Lower leg skin (tissue), 4 donors: ENCODE measurements at regions not wholly inside any gene's neighbourhood (a gene's known extent, or its start where the extent isn't known, plus 50 kb on each side); places are given as distances from the start of the nearest gene placed in this dataset.

Source experiments
- DNase-seq, 2 donors: peaks; one replicate each; pipeline ENCODE4 v3.0.0-alpha.2; 2019; ENCODE audit warnings: low spot score in 2 of 2
- H3K4me3 ChIP-seq: fragments of 200-600 bp; sonication (generic); 2 replicates; pipeline ENCODE4 v1.5.1; 2017; ENCODE audit warnings: mild to moderate bottlenecking, low read depth; ENCODE audit not compliant: poor library complexity, severe bottlenecking
- CTCF ChIP-seq, 3 donors: fragments of 450-650 bp; IDR thresholded peaks; one replicate each; pipeline ENCODE4 v1.5.1; 2016; ENCODE audit warnings: antibody characterized with exemption in 3 of 3, mild to moderate bottlenecking in 3 of 3, moderate library complexity in 2 of 3
- POLR2A ChIP-seq, 2 donors: fragments of 450-650 bp; IDR thresholded peaks; one replicate each; pipeline ENCODE4 v1.6.1; 2016 to 2017; ENCODE audit warnings: antibody characterized with exemption in 2 of 2, mild to moderate bottlenecking in 1 of 2, moderate library complexity in 1 of 2
- WGBS, 2 donors: methylation state at CpG; one replicate each; pipeline ENCODE4 v1.1.5; 2018; 5-methylcytosine and 5-hydroxymethylcytosine counted together
- intact Hi-C: fragments of 100-400 bp; cut with DNase I; formaldehyde crosslinking; loops from one replicate; pipeline ENCODE4 v1.15.0; 2023; ENCODE audit warnings: low total_unique reads

GRCh38 chr15:66860844-66861243, 158.8 kb downstream of the SMAD6 start:
- no peak for TF ChIP-seq POLR2A (IDR thresholded peaks at IDR 0.05)
- no peak for TF ChIP-seq CTCF (IDR thresholded peaks at IDR 0.05)
- peak in 1 of 2 donors; percentile 43 for DNase-seq
- H3K4me3 ChIP-seq = no peak overlapping the region
- 84 to 88% methylated on average over 3 of the region's 3 CpGs for WGBS, 2 donors
- intact Hi-C loops = no loop called here

GRCh38 chr15:66862111-66862939, 160.3 kb downstream of the SMAD6 start:
- DNase-seq = peak in 1 of 2 donors; percentile 72

GRCh38 chr15:66862940-66863335, 160.9 kb downstream of the SMAD6 start:
- intact Hi-C loops = no loop called here
- peak; percentile 83 to 97 for DNase-seq
- TF ChIP-seq POLR2A (IDR thresholded peaks at IDR 0.05) (no peak), CTCF (IDR thresholded peaks at IDR 0.05) (peak in 1 of 3 donors; percentile 71)
- WGBS, 2 donors = 0 to 1% methylated on average over 6 to 9 of the region's 9 CpGs
- H3K4me3 ChIP-seq = no peak overlapping the region

More at GRCh38 chr15:66862111-66862939, 160.3 kb downstream of the SMAD6 start:
- 82 to 83% methylated on average over 10 of the region's 10 CpGs for WGBS, 2 donors
- intact Hi-C loops = no loop called here
- no peak for TF ChIP-seq CTCF (IDR thresholded peaks at IDR 0.05)
- TF ChIP-seq POLR2A (IDR thresholded peaks at IDR 0.05) = no peak
- H3K4me3 ChIP-seq = no peak overlapping the region

- no peak overlapping the region for H3K4me3 ChIP-seq
- DNase-seq = peak in 1 of 2 donors; percentile 54
- WGBS, 2 donors = 87% methylated on average over 2 of the region's 2 CpGs
- intact Hi-C loops = no loop called here
- TF ChIP-seq POLR2A (IDR thresholded peaks at IDR 0.05) (no peak), CTCF (IDR thresholded peaks at IDR 0.05) (no peak)
These were observed 161.5 kb downstream of the SMAD6 start for GRCh38 chr15:66863390-66864085.

- no peak for TF ChIP-seq POLR2A (IDR thresholded peaks at IDR 0.05)
- no peak for TF ChIP-seq CTCF (IDR thresholded peaks at IDR 0.05)
- 92 to 93% methylated on average over 9 of the region's 9 CpGs for WGBS, 2 donors
- peak in 1 of 2 donors; percentile 74 for DNase-seq
- intact Hi-C loops = no loop called here
- H3K4me3 ChIP-seq = no peak overlapping the region
These were observed 162.2 kb downstream of the SMAD6 start for GRCh38 chr15:66864086-66864830.
